H1 (cell line): ENCODE measurements at regions not wholly inside any gene's neighbourhood (a gene's known extent, or its start where the extent isn't known, plus 50 kb on each side); places are given as distances from the start of the nearest gene placed in this dataset.
"Not testable (repeated sequence)": the region's sequence is repeated elsewhere in the genome, so short reads cannot be mapped to it uniquely, and the experiment has no call there.

Experiments
- CTCF ChIA-PET: fragments of 300-600 bp; sonication (Branson Sonifier 250); formaldehyde crosslinking; loops from one replicate; lab custom pipeline; 2021; ENCODE audit not compliant: partially characterized antibody; lab: Charles Lee
- POLR2A ChIA-PET: fragments of 300-600 bp; sonication (Branson Sonifier 250); formaldehyde crosslinking; loops from one replicate; lab custom pipeline; 2021; ENCODE audit warnings: inconsistent platforms; ENCODE audit not compliant: partially characterized antibody; lab: Charles Lee
- DNase-seq, 2 experiments: peaks; one replicate each; pipeline versions ENCODE4 v3.0.0 to v3.0.0-alpha.2; 2010 to 2022; ENCODE audit warnings: low spot score in 2 of 2, low read depth in 1 of 2, mixed read lengths in 1 of 2
- FAIRE-seq: peaks from 2 replicates; lab custom pipeline; 2011; peaks lifted over from hg19 to GRCh38; lab: Jason Lieb, UNC
- H2AFZ ChIP-seq: 2 replicates; pipeline ENCODE4 v1.8.1; 2012; ENCODE audit warnings: low read length, inconsistent platforms
- H2AK5ac ChIP-seq: 2 replicates; pipeline ENCODE4 v1.6.1; 2013; ENCODE audit warnings: low read depth, low read length
- H2BK120ac ChIP-seq: replicated peaks from 2 replicates; pipeline ENCODE3; 2013; ENCODE audit warnings: low read depth, low read length, inconsistent platforms
- H2BK12ac ChIP-seq: 2 replicates; pipeline ENCODE4 v1.6.1; 2013; ENCODE audit warnings: low read depth, low read length
- H2BK15ac ChIP-seq: 2 replicates; pipeline ENCODE4 v1.6.1; 2013; ENCODE audit warnings: low read length
- H2BK20ac ChIP-seq: 2 replicates; pipeline ENCODE4 v1.6.1; 2013; ENCODE audit warnings: low read length
- H2BK5ac ChIP-seq: 2 replicates; pipeline ENCODE4 v1.6.1; 2013; ENCODE audit warnings: low read depth, low read length
- H3K14ac ChIP-seq: 2 replicates; pipeline ENCODE4 v1.6.1; 2013; ENCODE audit warnings: inconsistent platforms; ENCODE audit not compliant: insufficient read length
- H3K18ac ChIP-seq: 2 replicates; pipeline ENCODE4 v1.6.1; 2013; ENCODE audit warnings: low read length; ENCODE audit errors: extremely low read depth
- H3K23ac ChIP-seq: 2 replicates; pipeline ENCODE4 v1.6.1; 2013; ENCODE audit warnings: inconsistent platforms; ENCODE audit not compliant: insufficient read length
- H3K23me2 ChIP-seq: 2 replicates; pipeline ENCODE4 v1.6.1; 2013; ENCODE audit warnings: low read depth, low read length
- H3K27ac ChIP-seq: 2 replicates; pipeline ENCODE4 v1.6.1; 2011; ENCODE audit warnings: low read depth, low read length, inconsistent platforms
- H3K27me3 ChIP-seq, 4 experiments: replicated peaks in 1 of 4; 1 replicate in 1 of 4; 2 replicates in 3 of 4; pipeline versions ENCODE4 v1.6.1 to v1.8.1; 2011 to 2013; ENCODE audit warnings: low read length in 3 of 4, mild to moderate bottlenecking in 3 of 4, inconsistent platforms in 2 of 4, mixed read lengths in 2 of 4, moderate library complexity in 1 of 4; ENCODE audit not compliant: control insufficient read depth in 3 of 4, insufficient read depth in 3 of 4; ENCODE audit errors: extremely low read depth in 1 of 4
- H3K36me3 ChIP-seq, 4 experiments: 2 replicates each; pipeline versions ENCODE4 v1.6.1 to v1.8.1; 2011 to 2013; ENCODE audit warnings: mild to moderate bottlenecking in 4 of 4, low read length in 3 of 4, moderate library complexity in 2 of 4, control low read depth in 1 of 4, inconsistent platforms in 1 of 4; ENCODE audit not compliant: insufficient read depth in 4 of 4, control insufficient read depth in 2 of 4
- H3K4ac ChIP-seq: replicated peaks from 2 replicates; pipeline ENCODE3; 2013; ENCODE audit warnings: low read length, low read depth, mixed read lengths, inconsistent platforms; ENCODE audit not compliant: insufficient read length
- H3K4me1 ChIP-seq, 4 experiments: replicated peaks in 1 of 4; 1 replicate in 1 of 4; 2 replicates in 3 of 4; pipeline versions ENCODE4 v1.6.1 to v1.8.1; 2011 to 2013; ENCODE audit warnings: low read length in 3 of 4, inconsistent platforms in 2 of 4, mixed read lengths in 1 of 4; ENCODE audit not compliant: insufficient read depth in 4 of 4, control insufficient read depth in 3 of 4
- H3K4me2 ChIP-seq, 2 experiments: 2 replicates each; pipeline versions ENCODE4 v1.6.1 to v1.8.1; 2011 to 2013; ENCODE audit warnings: low read depth in 2 of 2, low read length in 2 of 2, control low read depth in 1 of 2, inconsistent platforms in 1 of 2, mild to moderate bottlenecking in 1 of 2; ENCODE audit not compliant: insufficient read depth in 1 of 2
- H3K4me3 ChIP-seq, 4 experiments: fragments of 200-600, 300-600 bp in 1 of 4; sonication (generic), shearing (Covaris generic), sonication (Bioruptor Twin) in 1 of 4; 2 replicates each; pipeline versions ENCODE4 v1.5.1 to v1.8.1; 2011 to 2016; ENCODE audit warnings: low read length in 4 of 4, low read depth in 3 of 4, control low read depth in 2 of 4, inconsistent platforms in 2 of 4, mild to moderate bottlenecking in 2 of 4, mixed read lengths in 1 of 4, moderate library complexity in 1 of 4; ENCODE audit not compliant: insufficient read depth in 2 of 4; ENCODE audit errors: extremely low read depth in 1 of 4
- H3K56ac ChIP-seq: replicated peaks from 2 replicates; pipeline ENCODE3; 2013; ENCODE audit warnings: low read depth, mild to moderate bottlenecking, mixed read lengths, low read length, inconsistent platforms; ENCODE audit not compliant: insufficient read length
- H3K79me1 ChIP-seq: 2 replicates; pipeline ENCODE4 v1.6.1; 2013; ENCODE audit warnings: low read depth, low read length, control low read depth
- H3K79me2 ChIP-seq, 2 experiments: 2 replicates each; pipeline versions ENCODE4 v1.6.1 to v1.8.1; 2012 to 2013; ENCODE audit warnings: low read length in 2 of 2, mild to moderate bottlenecking in 2 of 2, inconsistent platforms in 1 of 2; ENCODE audit not compliant: insufficient read depth in 2 of 2, control insufficient read depth in 1 of 2
- H3K9ac ChIP-seq, 4 experiments: replicated peaks in 1 of 4; 1 replicate in 1 of 4; 2 replicates in 3 of 4; pipeline versions ENCODE4 v1.6.1 to v1.8.1; 2011 to 2013; ENCODE audit warnings: low read depth in 3 of 4, low read length in 3 of 4, control low read depth in 2 of 4, mild to moderate bottlenecking in 2 of 4, moderate library complexity in 2 of 4, inconsistent platforms in 1 of 4; ENCODE audit errors: extremely low read depth in 1 of 4
- H3K9me3 ChIP-seq, 2 experiments: 2 replicates each; pipeline versions ENCODE4 v1.6.1 to v1.8.1; 2012 to 2013; ENCODE audit warnings: mild to moderate bottlenecking in 2 of 2, moderate library complexity in 2 of 2, control low read depth in 1 of 2, inconsistent platforms in 1 of 2, low read depth in 1 of 2, low read length in 1 of 2, mixed read lengths in 1 of 2; ENCODE audit not compliant: insufficient read depth in 2 of 2
- H4K20me1 ChIP-seq, 2 experiments: replicated peaks in 1 of 2; 2 replicates each; pipeline versions ENCODE3 to v1.8.1; 2011 to 2013; ENCODE audit warnings: inconsistent platforms in 2 of 2, low read length in 2 of 2, mild to moderate bottlenecking in 1 of 2; ENCODE audit not compliant: insufficient read depth in 2 of 2, control insufficient read depth in 1 of 2
- H4K5ac ChIP-seq: 2 replicates; pipeline ENCODE4 v1.6.1; 2013; ENCODE audit warnings: low read length, low read depth, mixed read lengths, inconsistent platforms; ENCODE audit not compliant: insufficient read length
- H4K8ac ChIP-seq: 2 replicates; pipeline ENCODE4 v1.8.0; 2013; ENCODE audit warnings: mild to moderate bottlenecking, moderate library complexity, low read length, inconsistent platforms; ENCODE audit not compliant: insufficient read depth; ENCODE audit errors: extremely low read depth
- H4K91ac ChIP-seq: replicated peaks from 2 replicates; pipeline ENCODE3; 2013; ENCODE audit warnings: low read length, mixed read lengths, inconsistent platforms; ENCODE audit not compliant: insufficient read length
- WGBS, 2 experiments: shearing (Covaris generic) in 1 of 2; methylation state at CpG; one replicate each; pipeline versions ENCODE4 v1.1.6 to v1.1.7; 2013 to 2015; ENCODE audit warnings: low lambda C conversion rate in 2 of 2, mixed read lengths in 2 of 2, inconsistent platforms in 1 of 2, low coverage in 1 of 2, missing lambda C conversion rate in 1 of 2; ENCODE audit not compliant: insufficient replicate concordance in 2 of 2, insufficient coverage in 1 of 2, insufficient read length in 1 of 2; ENCODE audit errors: extremely low coverage in 1 of 2, missing lambda C conversion rate in 1 of 2; 5-methylcytosine and 5-hydroxymethylcytosine counted together

DNA sequence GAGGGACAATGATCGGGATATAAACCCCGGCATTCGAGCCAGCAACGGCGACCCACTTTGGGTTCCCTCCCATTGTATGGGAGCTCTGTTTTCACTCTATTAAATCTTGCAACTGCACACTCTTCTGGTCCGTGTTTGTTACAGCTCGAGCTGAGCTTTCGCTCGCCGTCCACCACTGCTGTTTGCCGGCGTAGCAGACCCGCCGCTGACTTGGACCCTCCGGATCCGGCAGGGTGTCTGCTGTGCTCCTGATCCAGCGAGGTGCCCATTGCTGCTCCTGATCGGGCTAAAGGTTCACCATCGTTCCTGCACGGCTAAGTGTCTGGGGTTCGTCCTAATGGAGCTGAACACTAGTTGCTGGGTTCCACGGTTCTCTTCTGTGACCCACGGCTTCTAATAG, 220.2 kb downstream of the GLRX3 start:
- H3K18ac ChIP-seq, H3K4ac ChIP-seq, H3K79me1 ChIP-seq, H3K4me1 ChIP-seq, H3K4me2 ChIP-seq, H3K36me3 ChIP-seq, H2BK15ac ChIP-seq, H3K56ac ChIP-seq, H2BK20ac ChIP-seq, H2BK120ac ChIP-seq, H3K9ac ChIP-seq, H4K20me1 ChIP-seq, H4K91ac ChIP-seq, H3K27ac ChIP-seq, H3K23me2 ChIP-seq, H4K8ac ChIP-seq, H2BK12ac ChIP-seq, H3K9me3 ChIP-seq, H3K14ac ChIP-seq, H2BK5ac ChIP-seq, H3K4me3 ChIP-seq, FAIRE-seq, H2AK5ac ChIP-seq, DNase-seq, POLR2A ChIA-PET, H3K27me3 ChIP-seq, H3K23ac ChIP-seq, H4K5ac ChIP-seq, H2AFZ ChIP-seq, H3K79me2 ChIP-seq: not testable (repeated sequence)
- WGBS, 2 experiments, result 94% methylated on average over 23 of the region's 23 CpGs; no CpG with 5 or more reads in 1 of the 2 experiments
- CTCF ChIA-PET, result interaction anchor here (1.6 kb wide), 1 partner anchor 66 kb away, joined by 4 read pairs; no protein-coding TSS in a partner anchor
